SIG-M5 treated with dmso at 0.1 percent for 504 hours (cell line): ENCODE measurements at regions not wholly inside any gene's neighbourhood (a gene's known extent, or its start where the extent isn't known, plus 50 kb on each side); places are given as distances from the start of the nearest gene placed in this dataset.

Source experiments
- DNase-seq: peaks from one replicate; lab custom pipeline; 2025; ENCODE audit not compliant: unreplicated experiment; lab: John Stamatoyannopoulos, UW

DNA sequence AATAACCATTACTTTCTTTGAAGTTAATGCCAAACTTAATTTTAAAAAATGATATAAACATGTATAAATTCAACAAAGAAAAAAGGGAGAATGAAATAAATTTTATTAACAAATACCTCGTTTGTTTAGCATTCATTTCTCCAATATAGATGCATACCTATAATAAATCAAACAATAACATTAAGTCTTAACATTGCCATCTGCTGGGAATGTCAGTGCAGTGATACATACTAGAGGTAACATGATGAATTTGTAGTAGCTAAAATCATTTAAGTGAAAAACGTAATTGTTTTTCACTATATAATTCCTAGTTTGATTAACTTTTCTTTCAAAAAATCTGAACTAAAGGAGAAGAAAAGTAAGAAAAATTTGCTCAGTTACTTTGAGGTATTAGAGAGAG is 340.2 kb upstream of the CBLB start:
- DNase-seq: peak; percentile 5

DNA sequence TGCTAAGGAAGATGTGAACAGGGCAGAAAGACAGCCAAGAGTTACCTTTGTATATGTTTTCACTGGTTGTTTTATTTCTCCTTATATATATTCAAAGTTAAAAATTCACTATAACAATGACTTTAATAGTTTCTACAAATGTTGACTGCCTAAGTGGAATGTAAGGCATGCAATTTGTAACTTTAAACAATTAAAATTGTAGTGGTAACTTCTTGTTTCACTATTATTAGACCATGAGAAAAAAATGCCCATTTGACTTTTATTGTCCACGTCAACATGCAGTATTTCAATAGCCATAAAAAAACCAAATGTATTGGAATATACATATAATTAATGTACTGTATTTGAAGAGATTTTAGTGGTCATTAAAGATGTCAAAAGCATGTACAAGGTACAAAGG is 340.7 kb upstream of the CBLB start:
- no peak for DNase-seq

DNA sequence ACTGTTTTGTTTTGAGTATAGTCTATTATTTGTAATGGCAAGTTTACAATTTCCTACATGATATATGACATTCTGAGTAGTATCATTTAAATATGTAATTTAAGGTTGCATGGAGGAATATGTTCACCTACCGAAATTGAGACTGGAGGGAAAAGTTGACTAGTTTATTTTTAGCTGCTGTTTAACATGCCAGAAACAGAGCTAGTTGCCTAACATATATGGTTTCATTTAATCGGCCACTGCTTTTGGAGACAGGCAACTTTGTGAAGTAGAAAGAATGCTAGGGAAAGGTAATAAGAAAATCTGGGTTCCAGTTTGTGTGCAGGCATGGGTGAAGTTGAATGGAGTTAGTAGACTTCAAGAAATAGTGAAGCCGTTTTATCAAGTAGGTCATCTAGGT is 342.1 kb upstream of the CBLB start:
- DNase-seq: no peak

DNA sequence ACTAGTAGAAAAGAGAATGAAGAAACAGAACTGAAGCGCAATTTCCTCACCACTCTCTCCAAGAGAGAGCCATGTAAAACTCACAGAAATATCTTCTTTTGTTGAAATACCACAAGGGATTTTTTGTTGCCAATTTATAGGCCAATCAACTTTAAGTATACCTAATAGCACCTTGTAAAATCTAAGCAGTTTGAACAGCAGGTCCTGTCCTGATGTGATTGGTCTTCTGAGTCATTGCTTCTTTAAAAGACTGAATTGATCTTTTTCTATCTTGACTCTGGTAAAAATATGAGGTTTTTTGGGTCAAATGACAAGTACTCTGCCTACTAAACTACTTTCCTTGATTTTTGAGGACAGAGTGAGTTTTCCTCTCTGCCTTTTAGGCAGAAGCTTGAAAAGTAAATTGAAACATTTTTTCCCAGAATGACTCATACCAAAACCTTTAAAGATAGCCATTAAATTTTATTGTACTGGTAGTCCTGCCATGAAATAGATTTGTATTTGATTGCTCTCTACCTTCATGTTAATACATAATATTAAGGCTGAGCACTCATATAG is 343.9 kb upstream of the CBLB start:
- DNase-seq: no peak

DNA sequence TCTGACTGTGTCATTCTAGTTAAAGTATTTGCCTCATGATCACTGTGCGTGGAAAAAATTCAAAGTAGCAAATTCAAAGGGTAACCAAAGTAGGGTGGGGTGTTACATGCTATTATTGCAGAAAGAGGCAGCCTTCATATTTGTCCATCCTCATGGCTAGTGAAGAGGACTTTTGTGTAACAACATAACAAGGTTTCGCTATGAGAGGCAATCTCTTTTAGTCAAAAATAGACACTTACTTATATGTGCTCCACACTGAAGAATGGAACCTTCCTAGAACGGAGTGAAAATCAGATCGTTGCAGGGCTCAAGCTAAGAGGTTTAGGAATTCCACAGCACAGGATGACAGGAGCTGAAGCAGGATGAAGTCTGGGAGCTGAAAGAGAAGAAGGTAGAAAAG is 345.1 kb upstream of the CBLB start:
- no peak for DNase-seq

DNA sequence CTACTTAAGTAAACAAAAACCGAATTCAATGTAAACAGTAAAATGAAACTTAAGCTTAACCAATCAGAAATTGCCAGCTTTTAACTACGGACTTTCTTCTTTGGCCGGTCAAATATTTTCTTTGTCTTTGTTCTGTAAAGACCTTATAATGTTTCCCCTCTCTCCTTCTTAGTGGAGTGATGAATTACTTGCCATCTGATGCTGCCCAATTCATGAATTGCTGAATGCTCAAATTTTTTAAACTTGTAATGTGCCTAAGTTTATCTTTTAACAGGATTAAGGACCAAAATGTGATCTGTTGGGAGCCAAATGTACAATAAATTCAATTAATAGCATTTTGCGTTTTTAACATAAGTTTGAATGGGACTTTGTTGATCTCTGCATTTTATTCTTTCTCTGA is 345.8 kb upstream of the CBLB start:
- no peak for DNase-seq

DNA sequence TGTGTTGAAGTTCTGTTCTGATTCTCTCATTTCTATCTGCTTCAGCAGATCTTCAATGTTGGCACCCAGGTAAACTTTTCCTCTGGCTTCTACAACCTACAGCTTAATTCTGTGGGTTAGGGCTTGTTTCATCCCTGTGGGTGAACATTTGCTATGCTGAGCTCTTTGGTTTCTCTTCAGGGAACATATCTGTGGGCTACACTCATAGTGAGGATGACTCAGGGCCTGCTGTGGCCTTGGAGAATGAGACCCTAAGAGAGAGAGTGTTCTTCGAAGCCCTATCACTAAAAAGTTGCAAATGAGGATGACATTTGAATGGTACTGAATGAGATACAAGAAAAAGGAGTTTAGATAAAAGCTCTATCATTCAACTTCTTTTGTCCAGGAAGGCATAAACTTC is 346.2 kb upstream of the CBLB start:
- DNase-seq: no peak

DNA sequence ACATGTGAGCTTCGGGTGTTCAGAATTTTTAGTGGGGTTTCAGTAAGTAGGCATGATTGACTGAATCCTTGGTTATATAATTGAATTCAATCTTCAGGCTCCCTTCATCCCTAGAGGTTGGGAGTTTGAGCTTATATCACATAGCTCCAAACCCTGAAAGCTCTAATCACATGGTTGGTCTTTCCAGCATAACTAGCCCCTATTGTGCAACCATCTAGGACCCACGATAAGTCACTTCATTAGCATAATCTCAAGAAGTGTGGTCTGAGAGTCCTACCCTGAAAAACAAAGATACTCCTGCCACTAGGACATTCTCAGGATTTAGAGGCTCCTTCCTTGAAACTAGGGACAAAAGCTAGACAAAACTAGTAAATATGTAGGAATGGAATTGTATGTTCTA is 348.9 kb upstream of the CBLB start:
- DNase-seq: no peak

DNA sequence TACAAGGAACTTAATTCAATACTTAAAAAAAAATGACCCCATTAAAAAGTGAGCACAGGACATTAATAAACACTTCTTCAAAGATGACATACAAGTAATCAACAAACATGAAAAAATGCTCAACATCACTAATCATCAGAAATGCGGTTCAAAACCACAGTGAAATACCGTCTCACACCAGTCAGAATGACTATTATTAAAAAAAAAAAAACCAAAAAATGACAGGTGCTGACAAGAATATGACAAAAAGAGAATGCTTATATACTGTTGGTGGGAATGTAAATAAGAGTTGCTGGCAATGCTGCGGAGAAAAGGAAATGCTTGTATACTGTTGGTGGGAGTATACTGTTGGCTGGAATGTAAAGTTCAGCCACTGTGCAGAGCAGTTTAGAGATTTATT is 358.3 kb upstream of the CBLB start:
- no peak for DNase-seq

DNA sequence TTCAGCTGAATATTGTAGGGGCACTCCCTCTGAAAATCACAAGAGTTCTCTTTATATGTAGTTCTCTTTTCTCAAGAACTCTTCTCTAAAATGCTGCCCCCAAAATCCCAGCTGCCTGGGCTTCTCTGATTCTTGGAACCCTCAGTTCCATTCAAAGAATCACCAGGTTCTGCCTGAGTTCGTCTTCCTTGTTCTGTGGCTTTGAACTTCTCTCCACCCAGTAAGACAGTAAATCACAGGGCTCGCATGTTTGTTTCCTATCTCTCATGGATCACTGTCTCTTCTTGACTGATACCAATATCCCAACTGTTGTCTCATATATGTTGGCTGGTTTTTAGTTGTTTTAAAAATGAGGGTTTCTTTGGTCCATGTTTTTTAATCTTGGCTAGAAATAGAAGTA is 359.5 kb upstream of the CBLB start:
- no peak for DNase-seq

DNA sequence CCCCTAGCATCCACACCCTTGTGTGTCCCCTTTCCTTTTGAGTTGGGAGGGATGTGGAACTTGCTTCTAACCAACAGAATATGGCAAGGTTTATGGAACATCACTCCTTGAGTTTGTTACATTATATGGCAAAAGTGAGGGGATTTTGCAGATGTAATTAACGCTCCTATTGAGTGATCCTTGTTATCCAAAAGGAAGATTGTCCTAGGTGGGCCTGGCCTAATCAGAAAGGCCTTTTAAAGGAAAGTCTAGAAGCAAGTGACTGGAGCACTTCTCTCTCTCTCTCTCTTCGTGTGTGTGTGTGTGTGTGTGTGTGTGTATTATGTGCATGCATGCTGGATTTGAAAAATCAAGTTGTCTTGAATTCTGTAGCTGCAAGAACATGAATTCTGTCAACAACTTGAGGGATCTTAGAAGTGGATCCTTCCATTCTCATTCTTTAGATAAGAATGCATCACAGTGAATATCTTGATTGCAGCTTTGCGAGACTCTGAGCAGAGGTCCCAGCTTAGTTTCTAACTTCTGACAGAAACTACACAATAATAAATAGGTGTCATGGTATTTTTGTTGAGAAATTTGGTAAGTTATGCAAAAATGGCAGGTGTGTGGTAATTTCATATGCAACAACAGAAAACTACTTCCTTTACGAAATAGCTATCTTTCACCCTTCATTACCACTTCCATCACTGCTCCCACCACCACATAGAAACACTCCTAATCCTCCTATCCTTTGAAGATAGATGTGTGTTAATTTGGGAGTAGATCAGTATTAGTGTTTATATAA is 360.9 kb upstream of the CBLB start:
- no peak for DNase-seq

DNA sequence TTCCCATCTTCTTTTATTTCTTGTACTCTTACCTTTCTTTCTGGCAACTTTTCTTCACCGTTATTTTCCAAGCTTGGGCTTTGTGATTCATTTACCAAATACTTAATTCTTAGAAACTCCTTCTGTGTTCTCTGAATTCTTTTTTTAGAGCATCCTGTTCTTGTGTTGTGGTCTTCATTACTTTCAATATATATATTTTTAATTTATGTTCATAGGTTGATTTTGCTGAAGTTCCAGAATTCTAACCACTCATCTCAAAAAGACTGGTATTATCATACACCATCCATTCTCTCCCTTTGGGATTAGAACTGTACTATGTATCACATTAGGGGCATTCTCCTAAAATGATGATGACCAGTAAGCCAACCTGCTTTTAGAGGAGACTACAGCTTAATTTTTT is 362.3 kb upstream of the CBLB start:
- no peak for DNase-seq

DNA sequence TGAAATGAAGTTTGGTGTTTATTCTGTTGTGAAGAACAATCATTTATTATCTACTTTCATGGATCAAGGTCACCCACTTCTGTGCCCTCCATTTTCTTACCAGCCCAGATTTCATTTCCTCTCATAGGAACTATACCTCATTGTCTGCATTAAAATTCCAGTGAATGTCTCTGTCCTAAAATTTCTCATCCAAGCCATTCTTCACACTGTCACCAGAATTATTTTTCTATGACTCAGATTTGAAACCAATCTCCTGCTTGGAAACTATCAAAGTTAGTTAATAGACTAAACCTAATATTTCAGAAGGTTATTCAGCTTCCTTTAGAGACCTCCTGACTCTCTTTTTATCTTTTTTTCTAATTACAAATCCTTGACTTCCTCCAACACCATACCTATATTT is 364.1 kb upstream of the CBLB start:
- no peak for DNase-seq

DNA sequence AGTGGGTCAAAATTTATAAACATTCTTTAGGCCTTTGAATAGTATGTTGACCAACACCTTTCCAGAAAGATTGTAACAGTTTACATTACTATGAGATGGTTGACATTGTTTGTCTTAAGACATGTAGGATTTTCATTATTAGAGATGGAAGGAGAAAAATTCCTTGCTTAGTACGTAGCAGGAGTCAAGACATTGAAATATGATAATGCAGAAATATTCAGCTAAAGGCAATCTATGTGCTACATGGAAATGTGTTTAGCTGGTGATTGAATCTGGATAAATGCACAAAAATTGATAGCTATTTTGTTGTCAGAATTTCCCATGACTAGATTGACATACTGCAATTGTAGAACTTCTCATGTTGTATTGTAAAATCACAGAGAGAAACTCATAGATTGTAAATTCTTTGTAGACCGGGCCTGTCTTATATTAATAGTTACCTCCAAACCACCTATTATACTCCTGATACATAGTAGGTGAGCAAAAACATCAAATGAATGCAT is 370.4 kb upstream of the CBLB start:
- DNase-seq: no peak

DNA sequence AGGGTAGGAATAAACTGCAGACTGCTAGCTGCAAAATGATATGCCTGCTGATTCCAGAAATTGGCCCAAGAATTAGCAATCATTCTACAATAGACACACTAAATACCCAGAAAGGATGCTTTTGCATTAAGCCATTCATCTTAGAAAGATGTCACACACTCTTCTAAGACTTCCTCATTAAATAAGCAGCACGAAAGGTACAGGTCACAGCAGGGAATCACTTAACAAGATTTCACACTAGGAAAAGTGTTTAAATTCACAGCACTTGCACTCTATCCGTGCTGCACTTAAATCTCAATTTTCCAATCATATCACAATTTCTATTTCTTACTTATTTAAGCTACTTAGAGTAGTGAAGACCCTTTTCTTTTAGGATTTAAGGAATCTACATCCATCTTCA is 372.8 kb upstream of the CBLB start:
- no peak for DNase-seq

DNA sequence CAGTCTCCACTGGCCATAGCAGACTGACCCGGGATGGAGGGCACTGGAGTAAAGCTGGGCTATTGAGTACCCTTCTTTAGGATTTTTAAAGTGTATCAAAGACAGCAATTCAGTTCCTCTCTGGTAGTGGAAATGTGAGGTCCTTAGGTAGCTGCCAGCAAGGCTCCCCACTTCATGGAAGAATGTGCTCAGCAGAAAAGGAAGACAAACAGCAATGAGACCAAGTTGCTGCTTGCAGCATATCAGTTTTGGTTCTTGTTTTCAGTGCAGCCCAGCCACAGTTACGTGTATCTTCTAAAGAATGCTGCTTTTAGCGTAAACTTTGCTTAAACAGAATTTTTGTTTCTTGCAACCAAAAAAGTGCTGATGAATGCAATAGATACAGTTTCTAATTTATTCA is 374.0 kb upstream of the CBLB start:
- DNase-seq: peak; percentile 38

DNA sequence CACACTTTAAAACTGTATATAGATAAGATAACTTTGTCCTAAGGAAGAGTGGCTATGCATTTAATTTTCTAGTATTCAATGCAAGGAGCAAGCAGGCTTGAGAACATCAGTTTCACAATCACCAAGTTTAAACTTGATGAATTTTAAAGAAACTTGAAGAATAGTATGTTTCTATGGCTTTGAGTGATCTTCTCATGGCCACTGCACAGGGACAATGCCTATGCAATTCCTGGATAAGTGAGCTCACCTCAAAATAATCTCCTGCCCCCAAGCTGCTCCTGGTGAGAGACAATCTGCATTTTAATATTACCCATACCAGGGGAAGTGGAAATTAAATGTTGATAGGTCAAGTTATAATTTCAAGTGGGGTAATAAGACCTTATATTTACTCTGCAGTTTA is 376.6 kb upstream of the CBLB start:
- DNase-seq: no peak

DNA sequence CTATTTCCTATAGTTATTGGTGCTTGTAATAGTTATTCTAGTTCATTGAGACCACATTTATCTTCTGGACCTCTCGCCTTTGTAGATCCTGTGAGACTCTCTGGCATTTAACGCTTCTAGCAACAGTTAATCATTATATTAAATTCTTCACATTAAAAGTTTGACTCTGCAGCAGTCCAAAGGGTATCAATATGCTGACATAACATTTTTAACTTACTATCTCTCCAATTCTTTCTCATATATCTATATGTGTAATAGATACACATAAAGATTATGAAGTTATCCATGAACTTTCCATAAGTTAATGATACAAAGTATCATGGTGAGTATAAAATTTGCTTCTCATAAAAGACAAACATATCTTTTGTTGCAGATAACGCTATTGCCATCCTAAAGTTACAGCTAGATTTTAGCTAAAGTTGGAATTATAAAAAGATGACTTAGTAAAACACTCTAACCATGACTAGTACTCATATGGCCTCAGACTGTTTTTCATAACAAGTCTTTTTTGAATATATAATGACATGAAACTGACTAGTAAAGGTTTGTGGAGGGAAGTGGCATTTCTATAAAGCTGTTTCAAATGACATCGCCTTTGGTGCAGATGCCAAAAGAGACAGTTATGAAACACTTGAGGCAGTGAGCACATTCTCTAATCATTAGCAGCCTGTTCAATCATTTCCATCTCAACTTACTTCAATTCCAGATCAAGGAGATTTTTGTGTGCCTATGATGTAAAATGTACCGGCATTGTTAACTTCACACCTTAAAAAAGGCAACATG is 379.3 kb upstream of the CBLB start:
- peak; percentile 1 for DNase-seq

DNA sequence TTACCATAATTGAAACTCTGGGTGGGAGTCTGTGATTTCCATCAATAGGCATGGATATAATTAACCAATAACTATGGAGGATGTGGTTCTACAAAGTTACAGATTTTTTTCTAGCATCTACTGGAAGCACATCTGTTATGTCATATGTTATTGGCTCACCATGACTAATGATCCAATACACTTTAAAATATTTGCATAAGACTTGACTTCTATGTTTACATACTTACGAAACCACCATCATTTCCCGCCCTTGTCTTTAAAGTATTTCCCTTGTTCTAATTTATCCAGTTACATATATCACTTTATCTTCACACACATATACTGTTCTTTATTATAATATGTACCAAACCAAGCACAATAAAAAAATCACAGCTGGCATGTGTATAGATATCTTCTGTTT is 380.3 kb upstream of the CBLB start:
- DNase-seq: peak; percentile 18

DNA sequence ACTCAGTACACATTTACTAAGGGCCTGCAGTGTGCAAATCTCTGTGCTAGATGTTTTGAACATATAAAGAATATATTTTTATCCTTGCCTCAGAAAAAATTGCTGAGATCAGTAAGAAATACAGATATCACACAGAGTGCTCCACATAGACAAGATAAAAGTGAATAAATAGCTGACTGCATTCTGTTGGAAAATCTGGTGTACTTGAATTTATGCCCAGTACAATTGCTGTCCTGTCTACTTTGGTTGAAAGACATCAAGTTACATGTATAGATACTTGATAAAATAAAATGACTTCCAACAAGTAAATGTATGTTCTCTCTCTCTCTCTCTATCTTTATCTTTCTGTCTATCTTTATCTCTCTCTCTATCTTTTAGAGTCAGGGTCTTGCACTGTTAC is 381.2 kb upstream of the CBLB start:
- DNase-seq: no peak

DNA sequence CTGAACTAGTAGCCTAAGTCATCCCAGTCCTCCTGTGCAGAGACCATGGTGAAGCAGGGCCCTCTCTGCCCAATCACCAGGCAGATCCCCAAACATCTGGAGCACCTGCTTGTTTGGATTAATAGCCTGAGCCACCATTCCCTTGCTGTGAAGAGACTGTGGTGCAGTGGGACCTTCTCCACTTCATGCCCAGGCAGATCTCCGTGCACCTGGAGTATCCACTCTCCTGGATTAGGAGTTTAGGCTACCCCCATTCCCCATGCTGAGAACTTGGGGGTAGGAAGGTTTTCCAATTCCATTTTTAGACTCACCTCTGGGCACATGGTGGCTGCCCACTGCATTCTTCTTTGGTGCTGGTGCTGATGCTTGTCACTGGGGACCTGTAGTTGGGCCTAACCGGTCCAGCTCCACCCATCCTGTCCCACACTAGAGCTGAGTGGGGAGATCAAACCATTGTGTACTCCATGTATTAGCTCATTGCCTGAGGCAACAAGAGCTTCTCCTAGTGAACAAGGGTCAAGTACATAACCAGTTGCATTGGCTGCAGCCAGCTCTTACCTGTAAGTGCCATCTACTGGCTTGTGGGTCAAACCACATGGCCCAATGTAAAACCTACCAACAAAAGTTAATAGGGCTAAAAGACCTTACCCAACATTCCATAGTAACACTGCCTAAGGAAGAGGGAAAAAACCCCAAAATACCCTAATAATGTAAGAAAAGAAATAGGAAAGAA is 382.5 kb upstream of the CBLB start:
- no peak for DNase-seq

DNA sequence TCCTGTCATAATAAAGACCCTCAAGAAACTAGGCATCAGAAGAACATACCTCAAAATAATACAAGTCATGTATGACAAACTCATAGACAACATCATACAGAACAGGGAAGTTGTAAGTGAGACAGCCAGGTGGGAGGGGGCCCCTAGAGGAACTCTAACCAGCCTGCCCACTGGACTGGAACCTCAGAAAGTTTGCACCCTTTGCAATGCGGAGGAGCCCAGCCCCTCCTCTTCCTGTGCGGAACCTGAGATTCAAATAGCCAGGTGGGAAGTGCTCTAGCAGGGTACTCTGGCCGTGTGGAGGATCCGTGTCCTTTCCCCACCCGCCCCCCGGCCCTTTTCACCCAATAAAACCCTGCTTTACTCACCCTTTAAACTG is 387.0 kb upstream of the CBLB start:
- DNase-seq: no peak
